ENCODE measurements at regions not wholly inside any gene's neighbourhood (a gene's known extent, or its start where the extent isn't known, plus 50 kb on each side); places are given as distances from the start of the nearest gene placed in this dataset.

GRCh38 chr10:7042419-7043054, 368.3 kb downstream of the SFMBT2 start:
- H3K4me1 Mint-ChIP-seq: no peaks in the 10 kb centered on the region
- H3K4me3 Mint-ChIP-seq: no peak overlapping the region
- Histone ChIP-seq H3T11ph (ENCODE audit: low read length) (no peak overlapping the region), H4K20me1 (ENCODE audit: control insufficient read depth, insufficient read depth, insufficient read length) (no peaks in the 10 kb centered on the region), H3K9ac (ENCODE audit: extremely low read depth, insufficient read length, low read length) (no peak overlapping the region), H3K18ac (ENCODE audit: insufficient read length, low read depth, low read length) (no peak overlapping the region), H4K5ac (ENCODE audit: insufficient read length, low read depth, low read length) (no peak overlapping the region), H3K23me2 (ENCODE audit: insufficient read length, low read depth, low read length, poor library complexity, severe bottlenecking) (no peaks in the 10 kb centered on the region), H3K4me2 (ENCODE audit: insufficient read depth, insufficient read length, low read length) (no peak overlapping the region), H3K4ac (ENCODE audit: low read depth, low read length) (no peak overlapping the region), H3K4me1 (ENCODE audit: insufficient read depth, low read length) (no peaks in the 10 kb centered on the region), H3K27me3 (ENCODE audit: insufficient read depth, low read length) (no peaks in the 10 kb centered on the region), H3K79me1 (ENCODE audit: insufficient read depth, low read depth, low read length, poor library complexity, severe bottlenecking) (no peaks in the 10 kb centered on the region), H2BK15ac (ENCODE audit: low read depth, low read length) (no peak overlapping the region), H2BK5ac (ENCODE audit: insufficient read length, low read length) (no peak overlapping the region), H3K23ac (ENCODE audit: insufficient read length, low read depth, low read length) (no peak overlapping the region), H2BK120ac (ENCODE audit: low read depth, low read length, poor library complexity, severe bottlenecking) (no peak overlapping the region), H2AK5ac (ENCODE audit: insufficient read length, low read length) (no peak overlapping the region), H2BK20ac (ENCODE audit: low read depth, low read length, poor library complexity, severe bottlenecking) (no peak overlapping the region), H3K27ac (ENCODE audit: insufficient read length, low read depth, low read length) (no peak overlapping the region), H3K14ac (ENCODE audit: insufficient read depth, low read length) (no peak overlapping the region), H2AFZ (ENCODE audit: low read length) (no peak overlapping the region), H2BK12ac (ENCODE audit: insufficient read length, low read depth, low read length) (no peak overlapping the region), H4K8ac (replicated peaks; ENCODE audit: insufficient read length, low read depth, low read length) (no peak overlapping the region), H3K56ac (ENCODE audit: insufficient read length, low read depth, low read length) (no peak overlapping the region), H3K9me3 (ENCODE audit: control insufficient read depth, low read depth, low read length) (no peaks in the 10 kb centered on the region), H3K79me2 (ENCODE audit: insufficient read depth, low read length) (no peaks in the 10 kb centered on the region), H4K91ac (ENCODE audit: insufficient read length, low read depth, low read length) (no peak overlapping the region)
- WGBS (ENCODE audit: extremely low coverage, insufficient read length, low lambda C conversion rate): no CpG with 5 or more reads among the region's 6 CpGs
- peaks cover 2% of the 10 kb centered on the region for H3K27me3 Mint-ChIP-seq (ENCODE audit: low read depth)
- H3K36me3 Mint-ChIP-seq (ENCODE audit: insufficient read depth in 1 of 3, low read depth in 3 of 3): no peaks in the 10 kb centered on the region
- DNase-seq: no peak
- H3K27ac Mint-ChIP-seq: no peak overlapping the region
- TF ChIP-seq CTCF (conservative IDR thresholded peaks at IDR 0.05): no peak
- no peaks in the 10 kb centered on the region for H3K9me3 Mint-ChIP-seq

Measured in H9 (cell line).